ENCODE measurements at regions not wholly inside any gene's neighbourhood (a gene's known extent, or its start where the extent isn't known, plus 50 kb on each side); places are given as distances from the start of the nearest gene placed in this dataset.
A peak's percentile ranks its signal among the peaks of the same experiment; 100 is the strongest.

DNA sequence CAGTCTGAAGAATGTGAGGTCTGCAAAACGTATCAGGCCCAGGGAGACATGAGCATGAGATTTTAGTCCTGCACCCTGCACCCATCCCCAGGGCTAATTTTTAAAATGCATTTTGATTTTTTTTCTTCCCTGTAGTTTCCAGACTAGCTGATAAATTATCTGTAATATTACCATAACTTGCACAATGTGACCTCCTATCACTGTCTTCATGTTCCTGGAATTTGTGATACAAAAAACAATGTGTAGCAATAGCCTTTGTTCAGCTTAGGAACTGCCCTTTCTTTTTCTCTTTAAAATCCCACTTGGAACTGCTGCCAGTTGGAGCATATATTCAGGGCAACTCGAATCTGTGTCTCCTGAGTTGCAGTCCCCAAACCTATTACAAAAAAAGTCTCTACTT is 222.8 kb upstream of the HS6ST1 start:
- TF ChIP-seq, protein P1, sequence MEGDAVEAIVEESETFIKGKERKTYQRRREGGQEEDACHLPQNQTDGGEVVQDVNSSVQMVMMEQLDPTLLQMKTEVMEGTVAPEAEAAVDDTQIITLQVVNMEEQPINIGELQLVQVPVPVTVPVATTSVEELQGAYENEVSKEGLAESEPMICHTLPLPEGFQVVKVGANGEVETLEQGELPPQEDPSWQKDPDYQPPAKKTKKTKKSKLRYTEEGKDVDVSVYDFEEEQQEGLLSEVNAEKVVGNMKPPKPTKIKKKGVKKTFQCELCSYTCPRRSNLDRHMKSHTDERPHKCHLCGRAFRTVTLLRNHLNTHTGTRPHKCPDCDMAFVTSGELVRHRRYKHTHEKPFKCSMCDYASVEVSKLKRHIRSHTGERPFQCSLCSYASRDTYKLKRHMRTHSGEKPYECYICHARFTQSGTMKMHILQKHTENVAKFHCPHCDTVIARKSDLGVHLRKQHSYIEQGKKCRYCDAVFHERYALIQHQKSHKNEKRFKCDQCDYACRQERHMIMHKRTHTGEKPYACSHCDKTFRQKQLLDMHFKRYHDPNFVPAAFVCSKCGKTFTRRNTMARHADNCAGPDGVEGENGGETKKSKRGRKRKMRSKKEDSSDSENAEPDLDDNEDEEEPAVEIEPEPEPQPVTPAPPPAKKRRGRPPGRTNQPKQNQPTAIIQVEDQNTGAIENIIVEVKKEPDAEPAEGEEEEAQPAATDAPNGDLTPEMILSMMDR (IDR thresholded peaks at IDR 0.05; ENCODE audit: unreplicated experiment in 3 of 3) = no peak
- H3K4me1 Mint-ChIP-seq = peaks cover 5% of the 10 kb centered on the region
- peaks cover 7% of the 10 kb centered on the region for H3K27me3 Mint-ChIP-seq (ENCODE audit: low read depth)
- H3K9me3 Mint-ChIP-seq = peaks cover 6% of the 10 kb centered on the region
- H3K36me3 Mint-ChIP-seq (ENCODE audit: low read depth) = no peaks in the 10 kb centered on the region
- no peak overlapping the region for H3K27ac Mint-ChIP-seq
- H3K4me3 Mint-ChIP-seq = no peak overlapping the region

DNA sequence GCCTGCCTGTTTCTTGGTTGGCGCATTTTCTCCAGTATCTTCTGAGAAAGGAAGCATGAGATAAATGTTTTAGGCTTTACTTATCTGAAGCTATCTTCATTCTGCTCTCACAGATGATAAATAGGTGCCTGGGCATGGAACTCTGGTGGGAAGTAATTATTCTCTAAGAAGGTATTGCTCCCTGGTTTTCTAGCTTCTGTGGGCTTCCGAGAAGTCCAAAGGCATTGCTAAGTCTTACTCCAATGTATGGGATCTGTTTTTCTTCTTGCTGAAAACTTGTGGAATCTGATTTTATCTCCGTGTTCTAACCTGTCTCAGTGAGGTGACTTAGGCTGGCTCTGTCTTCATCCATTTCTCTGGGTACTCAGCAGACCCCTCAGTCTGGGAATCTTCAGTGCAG is 224.4 kb upstream of the HS6ST1 start:
- peaks cover 10% of the 10 kb centered on the region for H3K27me3 Mint-ChIP-seq (ENCODE audit: low read depth)
- no peaks in the 10 kb centered on the region for H3K36me3 Mint-ChIP-seq (ENCODE audit: low read depth)
- H3K27ac Mint-ChIP-seq = no peak overlapping the region
- TF ChIP-seq, protein P1 (IDR thresholded peaks at IDR 0.05; ENCODE audit: unreplicated experiment in 3 of 3) = no peak
- no peak overlapping the region for H3K4me3 Mint-ChIP-seq
- peaks cover 11% of the 10 kb centered on the region for H3K4me1 Mint-ChIP-seq
- H3K9me3 Mint-ChIP-seq = peaks cover 6% of the 10 kb centered on the region

DNA sequence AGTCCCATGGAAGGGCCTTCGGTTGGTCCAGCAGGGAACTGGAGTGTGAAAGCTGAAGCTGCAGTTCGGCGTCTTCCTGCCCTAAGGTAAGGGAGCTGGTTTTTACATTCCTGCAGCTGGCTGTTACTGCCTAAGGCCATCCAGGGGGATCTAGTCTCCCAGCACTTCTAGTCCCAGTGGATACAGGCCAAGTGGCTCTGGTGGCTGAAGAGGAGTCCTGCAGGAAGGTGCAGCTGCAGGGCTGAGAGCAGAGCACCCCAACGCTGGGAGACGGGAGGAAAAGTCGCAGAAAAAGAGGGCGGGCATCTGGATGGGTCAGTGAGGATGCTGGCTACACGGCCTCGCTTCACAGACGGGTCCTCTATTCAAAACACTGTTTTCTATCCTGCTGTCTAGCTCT is 225.0 kb upstream of the HS6ST1 start:
- H3K27ac Mint-ChIP-seq = peak overlapping the region in 1 of 3 experiments; percentile 13
- no peak overlapping the region for H3K4me3 Mint-ChIP-seq
- peaks cover 16% of the 10 kb centered on the region for H3K4me1 Mint-ChIP-seq
- peaks cover 6% of the 10 kb centered on the region for H3K27me3 Mint-ChIP-seq (ENCODE audit: low read depth)
- peaks cover 6% of the 10 kb centered on the region for H3K9me3 Mint-ChIP-seq
- TF ChIP-seq, protein P1 (IDR thresholded peaks at IDR 0.05; ENCODE audit: unreplicated experiment in 3 of 3) = no peak
- H3K36me3 Mint-ChIP-seq (ENCODE audit: low read depth) = no peaks in the 10 kb centered on the region

DNA sequence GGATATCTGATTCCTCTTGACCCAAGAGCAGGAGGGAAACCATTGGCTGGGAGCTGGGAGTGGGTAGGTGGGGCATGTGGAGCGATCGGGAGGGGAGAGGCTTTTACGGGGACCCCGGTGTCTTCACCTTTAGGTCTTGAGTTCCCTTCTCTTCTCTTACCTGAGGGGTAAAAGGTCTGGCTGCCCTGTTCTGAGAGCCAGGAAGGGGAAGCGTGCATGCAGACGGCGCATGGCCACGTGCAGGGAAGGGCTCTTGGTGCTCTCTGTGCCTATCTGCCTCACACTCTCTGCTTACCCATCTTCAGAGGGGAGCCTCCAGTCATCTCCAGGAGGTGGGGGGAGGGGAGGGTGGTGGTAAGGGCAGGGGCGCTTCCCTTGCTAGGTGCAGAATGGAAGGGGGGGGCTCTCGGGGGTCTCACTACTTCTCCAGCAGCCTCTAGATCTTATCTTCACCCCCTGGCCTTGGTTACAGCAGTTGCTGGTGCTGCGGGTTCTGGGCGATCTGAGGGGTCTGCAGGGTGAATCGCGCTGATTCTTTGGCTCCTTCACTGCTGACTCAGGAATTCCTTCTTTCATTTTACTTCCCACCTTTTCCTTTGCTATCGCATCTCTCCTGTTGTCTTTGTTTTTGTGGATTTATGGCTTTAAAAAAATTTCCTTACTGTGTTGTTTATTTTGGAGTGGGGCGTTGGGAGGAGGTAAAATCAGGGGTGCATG is 225.8 kb upstream of the HS6ST1 start:
- H3K27ac Mint-ChIP-seq = no peak overlapping the region
- H3K4me1 Mint-ChIP-seq = peaks cover 23% of the 10 kb centered on the region
- H3K9me3 Mint-ChIP-seq = peaks cover 6% of the 10 kb centered on the region
- no peaks in the 10 kb centered on the region for H3K36me3 Mint-ChIP-seq (ENCODE audit: low read depth)
- no peak overlapping the region for H3K4me3 Mint-ChIP-seq
- peaks cover 10% of the 10 kb centered on the region for H3K27me3 Mint-ChIP-seq (ENCODE audit: low read depth)
- TF ChIP-seq, protein P1 (IDR thresholded peaks at IDR 0.05; ENCODE audit: unreplicated experiment in 3 of 3) = no peak

DNA sequence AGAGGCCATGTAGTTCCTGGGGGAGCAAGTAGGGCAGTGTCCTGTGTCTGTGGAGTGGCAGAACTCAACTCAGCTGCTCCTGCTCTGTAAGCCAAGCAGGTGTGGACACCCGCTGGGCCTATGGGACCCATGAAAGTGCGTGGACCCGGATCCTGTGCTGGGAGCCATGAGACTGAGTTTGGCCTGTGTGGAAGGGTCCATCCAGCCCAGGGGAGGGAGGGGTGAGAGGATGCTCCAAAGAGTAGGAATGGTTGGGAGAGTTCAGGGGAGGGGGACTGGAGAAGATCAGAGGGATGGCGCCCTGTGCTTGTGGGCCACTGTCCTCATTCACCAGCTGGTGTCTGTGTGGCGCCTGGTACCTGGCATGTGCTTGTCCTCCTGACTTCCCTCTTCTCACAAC is 226.4 kb upstream of the HS6ST1 start:
- Mint-ChIP-seq H3K9me3 (peaks cover 6% of the 10 kb centered on the region), H3K4me3 (no peak overlapping the region), H3K27ac (no peak overlapping the region)

More for the DNA sequence above, 226.4 kb upstream of the HS6ST1 start:
- no peaks in the 10 kb centered on the region for H3K36me3 Mint-ChIP-seq (ENCODE audit: low read depth)
- H3K4me1 Mint-ChIP-seq = peaks cover 29% of the 10 kb centered on the region
- TF ChIP-seq, protein P1 (IDR thresholded peaks at IDR 0.05; ENCODE audit: unreplicated experiment in 3 of 3) = no peak
- peaks cover 10% of the 10 kb centered on the region for H3K27me3 Mint-ChIP-seq (ENCODE audit: low read depth)

Measured in nephron (organoid).